ENCODE measurements at regions not wholly inside any gene's neighbourhood (a gene's known extent, or its start where the extent isn't known, plus 50 kb on each side); places are given as distances from the start of the nearest gene placed in this dataset.

GRCh38 chr2:67462738-67463496, 65.8 kb downstream of the ETAA1 start:
- DNase-seq (ENCODE audit: low spot score), result no peak

GRCh38 chr2:67463810-67464209, 66.7 kb downstream of the ETAA1 start:
- no peak for DNase-seq (ENCODE audit: low spot score)

- DNase-seq (ENCODE audit: low spot score), result no peak
These were observed 68.5 kb downstream of the ETAA1 start for GRCh38 chr2:67465623-67466022.

GRCh38 chr2:67466734-67467133, 69.6 kb downstream of the ETAA1 start:
- no peak for DNase-seq (ENCODE audit: low spot score)

- no peak for DNase-seq (ENCODE audit: low spot score)
These were observed 74.5 kb downstream of the ETAA1 start for GRCh38 chr2:67471681-67472080.

- no peak for DNase-seq (ENCODE audit: low spot score)
These were observed 80.0 kb downstream of the ETAA1 start for GRCh38 chr2:67476809-67477790.

- DNase-seq (ENCODE audit: low spot score), result no peak
These were observed 82.1 kb downstream of the ETAA1 start for GRCh38 chr2:67479261-67479660.

- DNase-seq (ENCODE audit: low spot score), result no peak
These were observed 88.3 kb downstream of the ETAA1 start for GRCh38 chr2:67485431-67485830.

- DNase-seq (ENCODE audit: low spot score), result no peak
These were observed 89.1 kb downstream of the ETAA1 start for GRCh38 chr2:67486041-67486796.

- DNase-seq (ENCODE audit: low spot score), result no peak
These were observed 90.9 kb downstream of the ETAA1 start for GRCh38 chr2:67487993-67488392.

GRCh38 chr2:67489396-67489795, 92.3 kb downstream of the ETAA1 start:
- no peak for DNase-seq (ENCODE audit: low spot score)

GRCh38 chr2:67498931-67499330, 101.8 kb downstream of the ETAA1 start:
- no peak for DNase-seq (ENCODE audit: low spot score)

GRCh38 chr2:67499989-67500388, 102.9 kb downstream of the ETAA1 start:
- DNase-seq (ENCODE audit: low spot score), result no peak

GRCh38 chr2:67500541-67500940, 103.4 kb downstream of the ETAA1 start:
- DNase-seq (ENCODE audit: low spot score), result no peak

GRCh38 chr2:67502346-67503065, 105.4 kb downstream of the ETAA1 start:
- no peak for DNase-seq (ENCODE audit: low spot score)

GRCh38 chr2:67503066-67503795, 106.1 kb downstream of the ETAA1 start:
- DNase-seq (ENCODE audit: low spot score), result no peak

- no peak for DNase-seq (ENCODE audit: low spot score)
These were observed 113.6 kb downstream of the ETAA1 start for GRCh38 chr2:67510745-67511144.

GRCh38 chr2:67514515-67514914, 117.4 kb downstream of the ETAA1 start:
- DNase-seq (ENCODE audit: low spot score), result no peak

GRCh38 chr2:67515056-67515455, 117.9 kb downstream of the ETAA1 start:
- no peak for DNase-seq (ENCODE audit: low spot score)

GRCh38 chr2:67515538-67515937, 118.4 kb downstream of the ETAA1 start:
- DNase-seq (ENCODE audit: low spot score), result no peak

- no peak for DNase-seq (ENCODE audit: low spot score)
These were observed 119.2 kb downstream of the ETAA1 start for GRCh38 chr2:67516362-67516761.

Measured in CD4-positive, alpha-beta T cell treated with Interleukin-2 at 100 ng/mL for 4 hours (primary cell).